CD4-positive, alpha-beta T cell treated with Interleukin-17A for 4 hours (primary cell): ENCODE measurements at regions not wholly inside any gene's neighbourhood (a gene's known extent, or its start where the extent isn't known, plus 50 kb on each side); places are given as distances from the start of the nearest gene placed in this dataset.
"Not testable (repeated sequence)": the region's sequence is repeated elsewhere in the genome, so short reads cannot be mapped to it uniquely, and the experiment has no call there.

Experiments used
- DNase-seq: peaks from one replicate; pipeline ENCODE4 v3.0.0-alpha.2; 2020; ENCODE audit warnings: mixed read lengths

GRCh38 chr6:167208819-167209576 lies 51.2 kb upstream of the GPR31 start:
- no peak for DNase-seq

GRCh38 chr6:167209577-167209975 lies 51.8 kb upstream of the GPR31 start:
- no peak for DNase-seq

- no peak for DNase-seq
Measured at GRCh38 chr6:167210375-167211294, 52.9 kb upstream of the GPR31 start.

GRCh38 chr6:167211295-167211648 lies 53.5 kb upstream of the GPR31 start:
- no peak for DNase-seq

- no peak for DNase-seq
Measured at GRCh38 chr6:167211881-167212712, 54.3 kb upstream of the GPR31 start.

GRCh38 chr6:167212713-167213005 lies 54.9 kb upstream of the GPR31 start:
- DNase-seq: no peak

GRCh38 chr6:167214206-167214605 lies 56.4 kb upstream of the GPR31 start:
- DNase-seq: no peak

- not testable (repeated sequence) for DNase-seq
Measured at GRCh38 chr6:167215429-167216250, 57.9 kb upstream of the GPR31 start.

GRCh38 chr6:167216390-167217050 lies 58.7 kb upstream of the GPR31 start:
- not testable (repeated sequence) for DNase-seq

GRCh38 chr6:167217073-167217472 lies 59.3 kb upstream of the GPR31 start:
- not testable (repeated sequence) for DNase-seq

GRCh38 chr6:167217951-167218759 lies 60.4 kb upstream of the GPR31 start:
- peak; percentile 44 for DNase-seq

- not testable (repeated sequence) for DNase-seq
Measured at GRCh38 chr6:167219079-167219478, 61.3 kb upstream of the GPR31 start.

GRCh38 chr6:167219967-167220512 lies 62.3 kb upstream of the GPR31 start:
- no peak for DNase-seq

- DNase-seq: no peak
Measured at GRCh38 chr6:167221400-167222201, 63.8 kb upstream of the GPR31 start.

GRCh38 chr6:167225566-167226382 lies 65.3 kb upstream of the UNC93A start:
- not testable (repeated sequence) for DNase-seq

- no peak for DNase-seq
Measured at GRCh38 chr6:167226383-167226685, 64.8 kb upstream of the UNC93A start.

GRCh38 chr6:167226791-167227190 lies 64.3 kb upstream of the UNC93A start:
- DNase-seq: no peak

- no peak for DNase-seq
Measured at GRCh38 chr6:167227984-167228383, 63.1 kb upstream of the UNC93A start.

- no peak for DNase-seq
Measured at GRCh38 chr6:167229586-167229985, 61.5 kb upstream of the UNC93A start.
